Type B pancreatic cell (in vitro differentiated cells): ENCODE measurements at regions not wholly inside any gene's neighbourhood (a gene's known extent, or its start where the extent isn't known, plus 50 kb on each side); places are given as distances from the start of the nearest gene placed in this dataset.
"Not testable (repeated sequence)": the region's sequence is repeated elsewhere in the genome, so short reads cannot be mapped to it uniquely, and the experiment has no call there.

Experiments used
- DNase-seq: peaks from one replicate; pipeline ENCODE4 v3.0.0; 2021; ENCODE audit warnings: mixed read lengths; ENCODE audit not compliant: unreplicated experiment; ENCODE audit errors: extremely low spot score
- H3K27ac Mint-ChIP-seq: 2 replicates; pipeline ENCODE4 v1.8.0; 2021; ENCODE audit warnings: mild to moderate bottlenecking, mixed read lengths
- H3K27me3 Mint-ChIP-seq: 2 replicates; pipeline ENCODE4 v1.8.0; 2021; ENCODE audit warnings: mixed read lengths
- H3K36me3 Mint-ChIP-seq: 2 replicates; pipeline ENCODE4 v1.8.0; 2021; ENCODE audit warnings: mixed read lengths
- H3K4me1 Mint-ChIP-seq: one replicate; pipeline ENCODE4 v1.8.0; 2021; ENCODE audit warnings: mixed read lengths; ENCODE audit not compliant: unreplicated experiment
- H3K4me3 Mint-ChIP-seq: 2 replicates; pipeline ENCODE4 v1.8.0; 2021; ENCODE audit warnings: mild to moderate bottlenecking, mixed read lengths
- H3K9me3 Mint-ChIP-seq: 2 replicates; pipeline ENCODE4 v1.8.0; 2021; ENCODE audit warnings: mixed read lengths

GRCh38 chr14:19157106-19157709 is 190.0 kb downstream of the POTEM start:
- not testable (repeated sequence) for H3K36me3 Mint-ChIP-seq, H3K27me3 Mint-ChIP-seq, DNase-seq, H3K4me1 Mint-ChIP-seq, H3K4me3 Mint-ChIP-seq, H3K9me3 Mint-ChIP-seq, H3K27ac Mint-ChIP-seq

DNA sequence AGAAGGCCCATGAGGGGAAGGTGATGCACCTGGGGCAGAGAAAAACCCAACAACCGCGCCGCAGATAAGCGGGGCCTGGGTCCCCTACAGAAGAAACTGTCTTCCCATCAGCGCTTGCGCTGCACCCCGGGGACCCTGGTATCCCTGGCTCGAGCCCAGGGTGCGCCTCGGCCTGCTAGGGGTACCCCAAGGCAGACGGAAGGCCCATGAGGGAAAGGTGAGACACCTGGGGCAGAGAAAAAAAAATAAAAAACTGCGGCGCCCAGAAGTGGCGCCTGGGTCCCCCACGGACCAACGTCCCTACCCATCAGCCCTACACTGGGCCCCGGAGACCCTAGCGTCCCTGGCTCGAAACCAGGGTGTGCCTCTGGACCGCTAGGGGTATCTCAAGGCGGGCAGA is 190.8 kb downstream of the POTEM start:
- not testable (repeated sequence) for H3K27ac Mint-ChIP-seq, DNase-seq, H3K4me1 Mint-ChIP-seq, H3K4me3 Mint-ChIP-seq, H3K36me3 Mint-ChIP-seq, H3K27me3 Mint-ChIP-seq, H3K9me3 Mint-ChIP-seq

GRCh38 chr14:19158588-19158987 is 191.4 kb downstream of the POTEM start:
- H3K36me3 Mint-ChIP-seq, H3K27me3 Mint-ChIP-seq, H3K4me3 Mint-ChIP-seq, DNase-seq, H3K9me3 Mint-ChIP-seq, H3K27ac Mint-ChIP-seq, H3K4me1 Mint-ChIP-seq: not testable (repeated sequence)

DNA sequence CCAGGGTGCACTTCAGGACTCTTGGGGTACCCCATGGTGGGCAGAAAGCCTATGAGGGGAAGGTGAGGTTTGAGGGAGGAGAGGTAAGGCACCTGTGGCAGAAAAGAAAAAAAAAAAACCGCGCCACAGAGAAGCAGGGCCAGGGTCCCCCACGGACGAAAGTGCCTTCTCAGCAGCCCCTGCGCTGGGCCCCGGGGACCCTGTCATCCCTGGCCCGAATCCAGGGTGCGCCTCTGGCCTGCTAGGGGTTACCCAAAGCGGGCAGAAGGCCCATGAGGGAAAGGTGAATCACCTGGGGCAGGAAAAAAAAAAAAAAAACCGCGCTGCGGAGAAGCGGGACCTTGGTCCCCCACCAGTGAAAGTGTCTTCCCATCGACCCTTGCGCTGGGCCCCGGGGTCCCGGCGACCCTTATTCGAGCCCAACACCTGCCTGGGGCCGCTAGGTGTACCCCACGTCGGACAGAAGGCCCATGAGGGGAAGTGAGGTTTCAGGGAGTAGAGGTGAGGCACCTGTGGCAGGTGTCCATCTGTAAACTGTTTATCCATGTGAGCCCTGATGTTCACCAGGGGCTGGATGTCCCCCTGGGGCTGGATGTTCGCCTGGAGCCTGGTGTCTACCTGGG is 191.9 kb downstream of the POTEM start:
- H3K27ac Mint-ChIP-seq: not testable (repeated sequence)

GRCh38 chr14:19160379-19160778 is 193.1 kb downstream of the POTEM start:
- H3K9me3 Mint-ChIP-seq, H3K36me3 Mint-ChIP-seq, DNase-seq, H3K4me1 Mint-ChIP-seq, H3K27ac Mint-ChIP-seq, H3K4me3 Mint-ChIP-seq, H3K27me3 Mint-ChIP-seq: not testable (repeated sequence)

More for the DNA sequence above, 191.9 kb downstream of the POTEM start:
- not testable (repeated sequence) for H3K36me3 Mint-ChIP-seq, H3K9me3 Mint-ChIP-seq, DNase-seq, H3K27me3 Mint-ChIP-seq, H3K4me1 Mint-ChIP-seq, H3K4me3 Mint-ChIP-seq

- not testable (repeated sequence) for H3K4me3 Mint-ChIP-seq, H3K27me3 Mint-ChIP-seq, H3K27ac Mint-ChIP-seq, H3K36me3 Mint-ChIP-seq, DNase-seq, H3K9me3 Mint-ChIP-seq, H3K4me1 Mint-ChIP-seq
Measured at GRCh38 chr14:19161251-19162033, 194.2 kb downstream of the POTEM start.

GRCh38 chr14:19162034-19162706 is 194.9 kb downstream of the POTEM start:
- not testable (repeated sequence) for H3K4me1 Mint-ChIP-seq, H3K9me3 Mint-ChIP-seq, DNase-seq, H3K36me3 Mint-ChIP-seq, H3K27me3 Mint-ChIP-seq, H3K4me3 Mint-ChIP-seq, H3K27ac Mint-ChIP-seq

DNA sequence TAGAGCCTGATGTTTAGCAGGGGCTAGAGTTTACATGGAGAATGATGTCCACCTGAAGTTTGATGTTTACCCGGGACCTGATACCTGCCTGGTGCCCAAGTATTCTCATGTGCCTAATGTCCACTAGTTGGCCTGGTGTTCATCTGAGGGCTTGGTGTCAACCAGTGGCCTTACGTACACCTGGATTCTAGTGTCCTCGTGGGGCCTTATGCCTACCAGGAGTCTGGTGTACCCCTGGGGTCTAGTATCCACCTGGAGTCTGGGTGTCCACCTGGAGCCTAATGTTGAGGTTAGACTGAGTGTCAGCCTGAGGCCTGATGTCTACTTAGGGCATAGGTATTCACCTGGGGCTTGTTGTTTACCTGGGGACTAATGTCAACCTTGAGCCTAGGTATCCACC is 195.7 kb downstream of the POTEM start:
- not testable (repeated sequence) for H3K4me3 Mint-ChIP-seq, H3K36me3 Mint-ChIP-seq, DNase-seq, H3K9me3 Mint-ChIP-seq, H3K27me3 Mint-ChIP-seq, H3K27ac Mint-ChIP-seq, H3K4me1 Mint-ChIP-seq

- H3K4me3 Mint-ChIP-seq, H3K9me3 Mint-ChIP-seq, H3K27me3 Mint-ChIP-seq, H3K27ac Mint-ChIP-seq, H3K36me3 Mint-ChIP-seq, DNase-seq, H3K4me1 Mint-ChIP-seq: not testable (repeated sequence)
Measured at GRCh38 chr14:19163891-19164290, 196.7 kb downstream of the POTEM start.

- H3K36me3 Mint-ChIP-seq, DNase-seq, H3K27me3 Mint-ChIP-seq, H3K9me3 Mint-ChIP-seq, H3K27ac Mint-ChIP-seq, H3K4me1 Mint-ChIP-seq, H3K4me3 Mint-ChIP-seq: not testable (repeated sequence)
Measured at GRCh38 chr14:19164426-19164825, 197.2 kb downstream of the POTEM start.

- not testable (repeated sequence) for H3K9me3 Mint-ChIP-seq, H3K4me1 Mint-ChIP-seq, H3K27ac Mint-ChIP-seq, H3K36me3 Mint-ChIP-seq, H3K27me3 Mint-ChIP-seq, DNase-seq, H3K4me3 Mint-ChIP-seq
Measured at GRCh38 chr14:19166056-19166455, 198.8 kb downstream of the POTEM start.

- H3K36me3 Mint-ChIP-seq, H3K9me3 Mint-ChIP-seq, H3K27ac Mint-ChIP-seq, H3K4me1 Mint-ChIP-seq, DNase-seq, H3K4me3 Mint-ChIP-seq, H3K27me3 Mint-ChIP-seq: not testable (repeated sequence)
Measured at GRCh38 chr14:19167454-19168190, 200.4 kb downstream of the POTEM start.

DNA sequence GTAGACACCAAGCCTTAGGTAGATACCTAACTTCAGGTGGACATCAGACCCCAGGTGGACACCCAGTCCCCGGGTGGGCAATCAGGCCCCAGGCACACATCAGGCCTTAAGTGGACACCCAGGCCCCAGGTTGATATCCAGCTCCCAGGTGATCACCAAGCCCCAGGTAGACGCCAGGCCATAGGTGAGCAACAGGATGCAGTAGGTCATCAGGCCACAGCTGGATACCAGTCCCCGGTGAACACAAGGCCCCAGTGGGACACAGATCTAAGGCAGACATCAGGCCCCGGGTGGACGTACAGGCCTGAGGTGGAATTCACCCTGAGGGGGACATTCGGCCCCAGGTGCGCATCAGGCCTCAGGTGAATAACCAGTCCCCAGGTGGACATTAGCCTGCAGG is 201.0 kb downstream of the POTEM start:
- not testable (repeated sequence) for H3K36me3 Mint-ChIP-seq, H3K9me3 Mint-ChIP-seq, H3K27ac Mint-ChIP-seq, H3K4me3 Mint-ChIP-seq, H3K27me3 Mint-ChIP-seq, DNase-seq, H3K4me1 Mint-ChIP-seq
